Effector memory CD8-positive, alpha-beta T cell (primary cell): ENCODE measurements at regions not wholly inside any gene's neighbourhood (a gene's known extent, or its start where the extent isn't known, plus 50 kb on each side); places are given as distances from the start of the nearest gene placed in this dataset.

Experiments used
- ATAC-seq: fragments of 150-1000 bp; cut with Tn5 transposase; replicated peaks from 2 replicates; pipeline ENCODE4 v1.10.0; 2021; ENCODE audit warnings: mild to moderate bottlenecking, moderate library complexity
- DNase-seq, 3 experiments: peaks; one replicate each; pipeline ENCODE4 v3.0.0; 2021
- H3K27ac Mint-ChIP-seq, 2 donors: one replicate each; pipeline ENCODE4 v1.8.0; 2022; ENCODE audit warnings: mild to moderate bottlenecking in 2 of 2, mixed read lengths in 2 of 2, moderate library complexity in 2 of 2
- H3K27me3 Mint-ChIP-seq, 2 donors: one replicate each; pipeline ENCODE4 v1.8.0; 2022; ENCODE audit warnings: mixed read lengths in 2 of 2
- H3K36me3 Mint-ChIP-seq: one replicate; pipeline ENCODE4 v1.8.0; 2022; ENCODE audit warnings: mild to moderate bottlenecking, moderate library complexity, mixed read lengths; ENCODE audit not compliant: insufficient read depth
- H3K4me1 Mint-ChIP-seq, 2 donors: one replicate each; pipeline ENCODE4 v1.8.0; 2022; ENCODE audit warnings: low read depth in 2 of 2, mixed read lengths in 2 of 2
- H3K4me3 Mint-ChIP-seq, 2 donors: one replicate each; pipeline ENCODE4 v1.8.0; 2022; ENCODE audit warnings: mild to moderate bottlenecking in 2 of 2, mixed read lengths in 2 of 2, moderate library complexity in 2 of 2
- H3K9me3 Mint-ChIP-seq, 2 donors: one replicate each; pipeline ENCODE4 v1.8.0; 2022; ENCODE audit warnings: mixed read lengths in 2 of 2

DNA sequence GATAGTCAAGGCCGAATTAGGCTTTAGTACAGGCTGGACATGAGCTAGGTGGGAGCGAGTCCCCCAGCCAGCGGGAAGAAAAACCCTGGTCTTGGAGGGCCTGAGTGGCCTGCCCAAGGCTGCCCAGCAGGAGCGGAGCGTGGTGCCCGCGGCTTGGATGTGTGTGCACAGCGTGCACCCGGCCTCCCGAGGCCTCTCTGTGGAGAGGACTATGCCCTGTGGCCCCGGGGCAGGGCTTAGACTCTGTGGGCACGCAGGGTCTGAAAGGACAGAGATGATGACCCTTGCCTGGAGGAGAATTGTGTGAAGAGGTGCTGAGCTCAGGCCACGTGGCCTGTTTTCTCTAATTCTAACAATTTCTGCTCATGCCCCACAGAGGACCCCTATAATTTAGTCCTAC, 124.6 kb upstream of the IQSEC1 start:
- Mint-ChIP-seq H3K27me3 (peaks cover 41 to 46% of the 10 kb centered on the region in 2 donors), H3K36me3 (no peaks in the 10 kb centered on the region), H3K27ac (no peak overlapping the region), H3K4me1 (peaks cover 0 to 28% of the 10 kb centered on the region in 2 donors), H3K4me3 (no peak overlapping the region), H3K9me3 (no peaks in the 10 kb centered on the region)
- no peak for DNase-seq
- ATAC-seq = no peak

DNA sequence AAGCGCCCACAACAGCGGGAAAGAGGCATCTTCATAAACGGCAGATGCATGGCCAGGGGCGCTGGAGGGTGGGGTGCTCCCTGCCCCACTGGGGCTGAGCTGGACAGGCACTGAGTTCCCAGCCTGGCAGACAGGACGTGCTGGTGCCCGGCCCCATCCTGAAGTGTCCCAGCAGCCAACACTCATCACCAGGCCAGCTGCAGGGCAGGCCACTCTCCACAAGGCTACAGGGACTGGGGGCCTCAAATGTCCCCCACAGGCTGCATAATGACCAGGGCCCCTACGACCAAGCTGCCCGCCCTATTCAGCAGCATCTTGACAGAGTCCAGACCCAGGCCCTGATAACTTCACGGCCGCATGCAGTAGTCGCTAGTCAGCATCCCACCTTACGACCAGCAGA, 124.1 kb upstream of the IQSEC1 start:
- Mint-ChIP-seq H3K4me1 (peaks cover 0 to 28% of the 10 kb centered on the region in 2 donors), H3K36me3 (no peaks in the 10 kb centered on the region), H3K4me3 (no peak overlapping the region), H3K9me3 (no peaks in the 10 kb centered on the region), H3K27ac (no peak overlapping the region), H3K27me3 (peaks cover 38 to 46% of the 10 kb centered on the region in 2 donors)
- DNase-seq (no peak), ATAC-seq (no peak)

DNA sequence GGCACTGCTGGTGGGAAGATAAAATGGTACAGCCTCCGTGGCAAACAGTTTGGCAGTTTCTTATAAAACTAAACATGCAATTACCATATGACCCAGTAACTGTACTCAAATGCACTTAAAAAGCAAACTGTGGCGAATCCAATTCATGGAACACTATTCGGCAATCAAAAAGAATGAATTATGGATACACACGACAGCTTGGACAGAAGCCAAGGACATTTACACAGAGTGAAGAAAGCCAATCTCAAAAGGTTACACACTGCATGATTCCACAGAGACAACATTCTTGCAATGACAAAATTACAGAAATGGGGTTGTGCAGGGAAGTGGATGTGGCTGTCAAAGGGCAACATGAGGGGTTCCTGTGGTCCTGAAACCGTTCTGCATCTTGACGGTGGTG, 122.1 kb upstream of the IQSEC1 start:
- Mint-ChIP-seq H3K4me3 (peak overlapping the region in 1 of 2 donors; percentile 7), H3K36me3 (no peaks in the 10 kb centered on the region), H3K27me3 (peaks cover 39 to 44% of the 10 kb centered on the region in 2 donors), H3K4me1 (peaks cover 0 to 37% of the 10 kb centered on the region in 2 donors), H3K9me3 (no peaks in the 10 kb centered on the region), H3K27ac (peak overlapping the region in 1 of 2 donors; percentile 82)
- ATAC-seq (no peak), DNase-seq (no peak)

DNA sequence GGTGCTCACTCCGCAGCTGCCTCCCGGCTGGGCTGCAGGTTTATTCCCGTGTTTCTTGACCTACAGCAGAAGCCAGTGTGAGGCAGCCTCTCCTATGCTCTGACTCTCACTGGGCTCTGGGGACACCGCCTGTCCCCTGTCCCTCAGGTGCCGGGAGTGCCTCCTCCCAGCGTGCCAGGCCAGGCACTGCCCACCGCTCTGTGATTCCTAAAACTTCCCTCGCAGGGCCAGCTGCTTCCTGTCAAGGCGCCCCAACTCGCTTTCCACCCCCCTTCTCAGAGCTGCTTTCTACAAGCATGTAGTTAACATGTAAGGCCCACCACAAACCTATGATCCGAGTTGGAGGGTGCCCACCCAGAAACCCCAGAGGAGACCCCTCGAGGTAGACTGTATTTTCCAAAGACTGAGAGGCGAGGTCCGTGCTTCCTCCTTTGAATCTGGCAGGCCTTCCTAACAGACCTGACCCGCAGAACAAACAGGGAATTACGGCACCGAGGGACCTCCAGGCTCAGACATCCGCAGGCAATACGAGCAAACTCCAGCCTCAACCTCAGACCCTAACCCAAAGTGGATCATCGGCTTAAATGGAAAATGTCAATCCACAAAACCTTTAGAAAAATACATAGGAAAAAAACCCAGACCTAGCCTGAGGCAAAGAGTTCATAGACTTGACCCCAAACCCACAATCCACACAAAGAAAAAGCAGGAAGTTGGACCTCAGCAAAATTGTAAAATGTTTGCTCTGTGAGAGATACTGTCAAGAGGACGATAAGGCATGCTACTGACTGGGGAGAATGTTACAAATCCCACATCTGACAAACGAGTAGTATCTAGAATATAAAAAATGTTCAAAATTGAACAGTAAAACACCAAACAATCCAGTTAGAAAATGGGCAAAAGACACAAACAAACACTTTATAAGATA, 121.3 kb upstream of the IQSEC1 start:
- Mint-ChIP-seq H3K27me3 (peaks cover 30 to 40% of the 10 kb centered on the region in 2 donors), H3K4me3 (peak overlapping the region in 1 of 2 donors; percentile 7), H3K4me1 (peaks cover 4 to 41% of the 10 kb centered on the region in 2 donors), H3K27ac (peak overlapping the region in 1 of 2 donors; percentile 82), H3K36me3 (no peaks in the 10 kb centered on the region), H3K9me3 (peaks cover 0 to 2% of the 10 kb centered on the region in 2 donors)
- ATAC-seq (no peak), DNase-seq (no peak)

DNA sequence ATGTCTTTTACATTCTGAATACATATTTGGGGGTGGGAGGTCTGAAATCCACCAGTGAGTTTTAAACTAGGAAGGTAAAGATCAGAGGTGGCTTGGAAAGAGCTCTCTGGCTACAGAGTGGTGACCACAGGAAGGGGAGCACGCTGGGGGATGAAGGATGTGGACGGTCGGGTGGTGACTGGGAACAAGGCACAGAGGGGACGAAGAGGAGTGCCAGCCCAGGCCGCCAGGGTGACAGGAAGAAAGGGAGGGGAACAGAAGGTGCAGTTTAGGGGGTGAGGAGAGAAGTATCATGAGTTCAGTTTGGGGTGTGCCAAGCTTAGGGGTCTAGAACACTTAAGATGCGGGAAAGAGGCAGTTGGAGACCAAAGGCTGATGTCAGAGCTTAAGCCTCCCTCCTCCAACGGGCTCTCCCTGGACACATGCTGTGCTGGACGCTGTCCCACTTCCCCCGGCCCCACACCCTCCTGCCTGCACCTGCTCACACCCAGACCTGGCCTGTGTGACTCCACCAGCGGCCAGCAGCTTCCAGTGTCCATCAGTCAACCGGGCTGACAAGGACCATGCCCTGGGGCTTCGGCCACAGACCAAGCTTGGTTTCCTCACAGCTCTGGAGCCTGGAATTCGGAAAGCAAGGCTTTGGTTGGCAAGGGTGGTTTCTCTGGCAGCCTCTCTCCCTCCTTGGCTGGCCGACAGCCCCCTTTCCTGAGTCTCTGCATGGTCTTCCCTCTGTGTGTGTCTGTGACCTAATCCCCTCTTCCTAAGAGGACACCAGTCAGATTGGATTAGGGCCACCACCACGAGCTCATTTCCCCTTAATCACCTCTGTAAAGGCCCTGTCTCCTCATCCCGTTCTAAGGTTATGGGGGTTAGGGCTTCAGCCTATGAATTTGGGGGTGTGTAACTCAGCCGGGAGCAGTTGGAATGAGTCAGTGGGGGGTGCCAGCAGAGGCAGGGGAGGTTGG, 120.4 kb upstream of the IQSEC1 start:
- Mint-ChIP-seq H3K27me3 (peaks cover 29 to 41% of the 10 kb centered on the region in 2 donors), H3K36me3 (no peaks in the 10 kb centered on the region), H3K4me3 (no peak overlapping the region), H3K4me1 (peaks cover 8 to 49% of the 10 kb centered on the region in 2 donors), H3K9me3 (peaks cover 0 to 2% of the 10 kb centered on the region in 2 donors), H3K27ac (peak overlapping the region in 1 of 2 donors; percentile 45)
- no peak for ATAC-seq
- no peak for DNase-seq

DNA sequence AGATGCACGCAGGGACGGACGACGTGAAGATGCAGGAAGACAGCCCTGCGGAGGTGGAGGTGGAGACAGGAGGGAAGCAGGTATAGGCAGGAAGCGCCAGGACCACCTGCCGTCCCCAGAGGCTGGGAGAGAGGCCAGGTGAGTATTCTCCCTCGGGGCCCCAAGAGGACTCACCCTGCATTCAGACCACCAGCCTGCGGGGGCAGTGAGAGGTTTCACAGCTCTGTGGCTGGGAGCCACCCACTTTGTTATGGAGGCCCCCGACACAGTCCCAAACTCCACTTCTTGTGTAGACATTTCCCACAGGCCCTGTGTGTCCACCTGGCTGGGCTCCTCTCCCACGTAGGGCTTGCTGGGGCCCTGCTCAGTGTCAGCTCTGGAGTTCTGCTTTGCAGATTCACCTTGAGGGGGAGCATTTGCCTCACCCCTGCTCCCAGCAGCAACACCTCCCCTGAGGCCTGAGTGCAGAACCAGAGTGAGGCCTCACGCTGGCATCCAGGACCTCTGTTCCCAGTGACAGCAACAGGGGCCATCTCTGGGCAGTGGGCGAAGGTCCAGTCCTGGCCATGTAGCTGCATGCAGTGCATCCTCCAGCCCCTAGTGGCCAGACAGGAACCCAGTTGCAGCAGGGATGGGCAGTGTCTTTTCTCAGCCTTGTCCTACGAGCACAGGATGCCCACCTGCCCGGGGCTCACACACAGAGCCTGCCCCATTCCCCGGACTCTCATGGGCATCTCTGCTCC, 119.4 kb upstream of the IQSEC1 start:
- Mint-ChIP-seq H3K27ac (peak overlapping the region in 1 of 2 donors; percentile 51), H3K4me3 (no peak overlapping the region), H3K27me3 (peaks cover 29 to 47% of the 10 kb centered on the region in 2 donors), H3K36me3 (no peaks in the 10 kb centered on the region), H3K4me1 (peaks cover 8 to 57% of the 10 kb centered on the region in 2 donors), H3K9me3 (peaks cover 0 to 2% of the 10 kb centered on the region in 2 donors)
- ATAC-seq = no peak
- DNase-seq = no peak

DNA sequence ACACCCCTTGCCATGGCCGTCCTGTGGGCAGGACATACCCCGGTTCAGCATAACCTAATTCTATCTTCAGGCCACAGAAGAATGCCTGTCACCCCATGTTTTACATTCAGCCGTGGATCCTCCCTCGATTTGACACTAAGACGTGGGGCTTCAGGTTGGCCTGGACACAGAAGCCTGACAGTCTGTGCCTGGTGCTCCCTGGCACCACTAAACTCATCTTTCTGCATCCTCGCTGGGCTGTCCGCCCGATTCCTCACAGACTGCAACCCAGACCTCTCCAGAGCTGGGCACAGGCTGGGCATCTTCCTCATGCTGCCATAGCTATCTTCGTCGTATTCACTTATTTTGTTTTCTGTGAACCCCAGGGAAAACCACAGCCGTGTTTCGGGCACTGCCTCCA, 117.8 kb upstream of the IQSEC1 start:
- DNase-seq (no peak), ATAC-seq (no peak)
- Mint-ChIP-seq H3K27me3 (peaks cover 29 to 50% of the 10 kb centered on the region in 2 donors), H3K4me3 (peak overlapping the region in 1 of 2 donors; percentile 48), H3K36me3 (no peaks in the 10 kb centered on the region), H3K4me1 (peaks cover 8 to 51% of the 10 kb centered on the region in 2 donors), H3K9me3 (peaks cover 0 to 2% of the 10 kb centered on the region in 2 donors), H3K27ac (peak overlapping the region in 1 of 2 donors; percentile 76)

DNA sequence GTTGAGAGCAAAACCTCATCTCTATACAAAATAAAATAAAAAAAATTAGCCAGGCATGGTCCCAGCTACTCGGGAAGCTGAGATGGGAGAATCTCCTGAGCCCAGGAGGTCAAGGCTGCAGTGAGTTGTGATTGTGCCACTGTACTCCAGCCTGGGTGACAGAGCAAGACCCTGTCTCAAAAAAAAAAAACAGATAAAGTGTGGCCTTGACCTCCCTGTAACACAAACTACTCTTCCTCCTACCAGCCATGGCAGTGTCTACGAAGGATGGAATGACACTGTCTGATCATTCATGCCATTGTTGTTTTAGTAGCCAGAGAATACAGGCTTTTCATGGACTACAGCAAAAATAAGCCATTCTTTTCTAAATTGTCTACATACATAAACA, 117.1 kb upstream of the IQSEC1 start:
- H3K27ac Mint-ChIP-seq = peak overlapping the region in 1 of 2 donors; percentile 76

DNA sequence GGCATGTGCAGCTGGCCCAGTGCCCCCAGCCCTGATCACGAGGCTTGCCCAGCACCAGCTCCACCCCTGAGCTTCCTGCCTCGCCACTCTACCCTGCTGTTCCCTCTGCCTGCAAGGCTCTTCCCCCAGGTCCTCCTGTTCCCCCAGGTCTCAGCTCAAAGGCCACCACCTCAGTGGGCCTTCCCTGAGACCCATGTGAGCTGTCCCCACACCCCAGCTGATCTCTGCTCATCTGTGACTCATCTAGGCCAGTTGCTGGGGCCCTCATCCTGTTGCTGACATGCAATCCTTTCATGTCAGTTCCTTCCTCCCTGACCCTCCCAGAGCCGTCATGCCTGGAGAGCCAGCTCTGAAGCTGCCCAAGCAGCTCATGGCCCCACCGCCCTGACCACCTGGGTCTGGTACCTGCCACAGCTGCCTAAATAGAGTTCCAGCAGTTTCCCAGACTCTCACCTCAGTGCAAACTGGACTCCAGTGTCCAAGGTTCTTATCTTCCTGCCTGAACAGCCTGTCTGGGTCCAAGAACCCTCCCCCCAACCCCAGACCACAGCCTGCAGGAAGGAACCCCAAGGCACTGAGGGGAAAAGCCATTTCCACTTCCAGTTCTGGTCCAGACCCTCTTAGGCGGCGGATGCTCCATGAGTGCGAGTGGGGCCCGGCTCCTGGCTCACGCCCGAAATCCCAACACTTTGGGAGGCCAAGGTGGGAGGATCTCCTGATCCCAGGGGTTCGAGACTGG, 116.6 kb upstream of the IQSEC1 start:
- H3K4me1 Mint-ChIP-seq = peaks cover 8 to 41% of the 10 kb centered on the region in 2 donors
- peak overlapping the region; percentile 34 to 70 for H3K4me3 Mint-ChIP-seq
- peaks cover 0 to 2% of the 10 kb centered on the region in 2 donors for H3K9me3 Mint-ChIP-seq
- DNase-seq (peak in 2 of 3 experiments; percentile 18 to 29), ATAC-seq (peak; percentile 88)
- H3K27me3 Mint-ChIP-seq = peaks cover 28 to 38% of the 10 kb centered on the region in 2 donors
- H3K36me3 Mint-ChIP-seq = no peaks in the 10 kb centered on the region
- peak overlapping the region in 1 of 2 donors; percentile 76 for H3K27ac Mint-ChIP-seq

More for the DNA sequence above, 117.1 kb upstream of the IQSEC1 start:
- ATAC-seq (no peak), DNase-seq (no peak)
- peaks cover 0 to 2% of the 10 kb centered on the region in 2 donors for H3K9me3 Mint-ChIP-seq
- H3K27me3 Mint-ChIP-seq = peaks cover 29 to 43% of the 10 kb centered on the region in 2 donors
- H3K36me3 Mint-ChIP-seq = no peaks in the 10 kb centered on the region
- peaks cover 8 to 46% of the 10 kb centered on the region in 2 donors for H3K4me1 Mint-ChIP-seq
- H3K4me3 Mint-ChIP-seq = peak overlapping the region in 1 of 2 donors; percentile 70

DNA sequence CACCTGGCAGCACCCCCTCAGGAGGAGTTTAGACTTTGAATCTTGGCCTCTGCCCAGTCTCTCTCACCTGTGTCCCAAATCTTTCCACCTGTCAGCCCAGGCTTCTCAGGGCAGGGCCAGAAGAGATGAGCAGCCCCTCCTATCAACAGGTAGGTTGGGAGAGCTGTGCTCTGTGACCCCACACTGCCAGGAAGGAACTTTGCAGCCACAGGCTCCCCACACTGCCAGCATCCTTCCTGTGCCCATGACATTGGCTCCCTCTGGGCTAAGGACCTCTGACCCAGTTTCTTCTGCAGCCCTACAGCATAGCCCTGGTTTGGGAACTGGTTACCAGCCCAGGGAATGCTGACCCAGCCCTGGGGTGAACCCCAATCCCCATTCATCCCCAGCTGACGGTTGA, 115.7 kb upstream of the IQSEC1 start:
- DNase-seq (no peak), ATAC-seq (peak; percentile 61)
- H3K27me3 Mint-ChIP-seq = peaks cover 27 to 38% of the 10 kb centered on the region in 2 donors
- peak overlapping the region in 1 of 2 donors; percentile 76 for H3K27ac Mint-ChIP-seq
- H3K9me3 Mint-ChIP-seq = peaks cover 0 to 2% of the 10 kb centered on the region in 2 donors
- H3K36me3 Mint-ChIP-seq = no peaks in the 10 kb centered on the region
- H3K4me1 Mint-ChIP-seq = peaks cover 8 to 40% of the 10 kb centered on the region in 2 donors
- H3K4me3 Mint-ChIP-seq = peak overlapping the region in 1 of 2 donors; percentile 70

DNA sequence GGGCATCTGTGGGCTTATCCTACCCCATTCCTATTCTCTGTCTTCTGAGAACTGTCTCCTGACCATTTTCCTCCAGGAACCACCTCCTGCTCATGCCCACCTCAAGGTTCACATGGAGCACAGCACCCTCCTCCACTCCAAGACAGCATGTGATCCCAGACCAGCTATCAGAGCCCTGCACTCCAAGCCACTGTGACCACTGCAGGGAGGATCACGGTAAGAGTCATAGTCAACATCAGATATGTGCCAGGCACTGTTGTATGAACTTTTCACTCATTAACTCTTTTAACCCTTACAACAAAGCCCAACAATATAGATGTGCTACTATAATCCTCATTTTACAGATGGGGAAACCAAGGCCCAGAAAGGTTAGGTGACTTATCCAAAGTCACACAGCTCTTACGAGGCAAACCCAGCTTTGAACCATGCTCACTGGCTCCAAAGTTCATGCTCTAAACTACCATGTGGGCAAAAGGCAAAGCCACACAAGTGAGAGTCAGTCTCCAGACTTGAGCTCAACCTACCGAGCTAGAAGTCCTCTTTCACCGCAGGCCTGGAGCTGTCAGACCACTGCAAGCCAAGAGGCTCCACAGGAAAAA, 115.1 kb upstream of the IQSEC1 start:
- Mint-ChIP-seq H3K4me3 (peak overlapping the region in 1 of 2 donors; percentile 3), H3K27ac (peak overlapping the region in 1 of 2 donors; percentile 76)
- no peak for DNase-seq

More for the DNA sequence above, 115.1 kb upstream of the IQSEC1 start:
- H3K9me3 Mint-ChIP-seq = peaks cover 0 to 2% of the 10 kb centered on the region in 2 donors
- H3K27me3 Mint-ChIP-seq = peaks cover 21 to 32% of the 10 kb centered on the region in 2 donors
- H3K4me1 Mint-ChIP-seq = peaks cover 8 to 37% of the 10 kb centered on the region in 2 donors
- ATAC-seq = no peak
- H3K36me3 Mint-ChIP-seq = no peaks in the 10 kb centered on the region
